ENCODE measurements at regions not wholly inside any gene's neighbourhood (a gene's known extent, or its start where the extent isn't known, plus 50 kb on each side); places are given as distances from the start of the nearest gene placed in this dataset.

DNA sequence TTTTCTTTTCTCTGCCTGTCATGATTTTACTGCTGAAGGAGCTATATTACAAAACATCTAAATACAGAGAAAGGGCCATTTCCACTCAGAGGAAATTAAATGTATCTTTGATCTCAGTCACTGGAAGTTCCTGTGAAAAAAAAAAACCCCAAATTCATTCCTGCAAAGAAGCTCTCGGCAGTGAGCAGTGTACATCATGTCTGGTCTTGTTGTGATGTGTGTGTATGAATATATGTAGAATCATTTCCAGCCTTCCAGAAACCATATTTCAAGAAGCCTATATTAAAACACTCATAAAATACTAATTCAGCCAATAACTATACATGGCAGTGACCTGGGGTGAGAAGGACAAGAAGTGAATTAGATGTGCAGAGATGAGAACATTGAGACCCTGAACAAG, 393.2 kb upstream of the TENM4 start:
- DNase-seq (ENCODE audit: unreplicated experiment) = no peak
- Mint-ChIP-seq H3K9me3 (ENCODE audit: unreplicated experiment) (no peaks in the 10 kb centered on the region), H3K36me3 (ENCODE audit: insufficient read depth, unreplicated experiment) (no peaks in the 10 kb centered on the region), H3K27me3 (ENCODE audit: insufficient read depth, unreplicated experiment) (peaks cover 12% of the 10 kb centered on the region), H3K4me1 (ENCODE audit: insufficient read depth, unreplicated experiment) (no peaks in the 10 kb centered on the region), H3K4me3 (ENCODE audit: unreplicated experiment) (no peak overlapping the region), H3K27ac (ENCODE audit: low read depth, unreplicated experiment) (no peak overlapping the region)
- intact Hi-C loops (cut with micrococcal nuclease) = no loop called here
- BruUV-seq (replicated peaks) = no TSS peak
- TF ChIP-seq CTCF (IDR thresholded peaks at IDR 0.05; ENCODE audit: unreplicated experiment) = no peak
- ChIA-PET POLR2A (interaction anchor here (0.7 kb wide), 1 partner anchor 80 kb away, joined by 3 read pairs; no protein-coding TSS in a partner anchor), CTCF (interaction anchor here (0.6 to 1.4 kb wide), 3 partner anchors 35 to 253 kb away, joined by 4 read pairs; no protein-coding TSS in a partner anchor)

DNA sequence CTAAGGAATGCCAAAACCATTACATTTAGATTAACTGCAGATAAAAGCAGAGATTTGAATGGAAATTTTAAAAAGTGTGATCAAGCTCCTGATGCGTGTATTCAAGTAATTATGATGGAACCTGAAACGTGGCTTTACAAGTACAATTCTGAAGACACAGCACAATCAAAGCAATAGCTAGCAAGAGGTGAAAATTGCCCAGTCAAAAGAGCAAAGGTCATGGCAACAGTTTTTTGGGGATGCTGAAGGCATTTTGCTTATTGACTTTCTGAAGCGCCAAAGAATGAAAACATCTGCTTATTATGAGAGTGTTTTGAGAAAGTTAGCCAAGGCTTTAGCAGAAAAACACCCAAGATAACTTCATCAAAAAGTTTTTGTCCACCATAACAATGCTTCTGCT, 389.6 kb upstream of the TENM4 start:
- no peaks in the 10 kb centered on the region for H3K4me1 Mint-ChIP-seq (ENCODE audit: insufficient read depth, unreplicated experiment)
- POLR2A ChIA-PET = interaction anchor here (0.7 kb wide), 1 partner anchor 55 kb away, joined by 4 read pairs; no protein-coding TSS in a partner anchor
- intact Hi-C loops (cut with micrococcal nuclease) = no loop called here
- H3K27me3 Mint-ChIP-seq (ENCODE audit: insufficient read depth, unreplicated experiment) = no peaks in the 10 kb centered on the region
- CTCF ChIA-PET = no interaction called here
- DNase-seq (ENCODE audit: unreplicated experiment) = no peak
- no peaks in the 10 kb centered on the region for H3K9me3 Mint-ChIP-seq (ENCODE audit: unreplicated experiment)
- H3K36me3 Mint-ChIP-seq (ENCODE audit: insufficient read depth, unreplicated experiment) = no peaks in the 10 kb centered on the region
- no peak overlapping the region for H3K27ac Mint-ChIP-seq (ENCODE audit: low read depth, unreplicated experiment)
- H3K4me3 Mint-ChIP-seq (ENCODE audit: unreplicated experiment) = no peak overlapping the region
- BruUV-seq (replicated peaks) = no TSS peak
- TF ChIP-seq CTCF (IDR thresholded peaks at IDR 0.05; ENCODE audit: unreplicated experiment) = no peak

DNA sequence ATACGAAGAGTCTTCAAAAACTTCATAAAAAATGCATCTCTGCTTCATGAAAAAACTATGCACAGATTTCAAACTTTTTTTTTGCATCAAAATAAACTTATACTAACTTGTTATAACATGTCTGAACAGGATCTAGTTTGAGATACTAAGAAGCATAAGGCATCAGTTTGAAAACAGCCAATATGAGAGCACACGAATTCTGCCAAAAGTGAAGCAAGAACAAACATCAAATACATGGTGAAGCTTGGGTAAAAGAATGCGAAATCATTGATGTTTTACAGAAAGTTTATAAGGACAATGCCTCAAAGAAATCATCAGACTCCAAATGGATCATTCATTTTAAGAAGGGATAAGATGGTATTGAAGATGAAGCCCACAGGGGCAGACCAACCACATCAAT, 389.1 kb upstream of the TENM4 start:
- intact Hi-C loops (cut with micrococcal nuclease) = no loop called here
- no peaks in the 10 kb centered on the region for H3K27me3 Mint-ChIP-seq (ENCODE audit: insufficient read depth, unreplicated experiment)
- H3K9me3 Mint-ChIP-seq (ENCODE audit: unreplicated experiment) = no peaks in the 10 kb centered on the region
- no TSS peak for BruUV-seq (replicated peaks)
- no peak overlapping the region for H3K4me3 Mint-ChIP-seq (ENCODE audit: unreplicated experiment)
- ChIA-PET CTCF (no interaction called here), POLR2A (interaction anchor here (0.6 to 0.7 kb wide), 2 partner anchors 54 to 699 kb away, joined by 3 to 4 read pairs; no protein-coding TSS in a partner anchor)
- H3K36me3 Mint-ChIP-seq (ENCODE audit: insufficient read depth, unreplicated experiment) = no peaks in the 10 kb centered on the region
- TF ChIP-seq CTCF (IDR thresholded peaks at IDR 0.05; ENCODE audit: unreplicated experiment) = no peak
- no peaks in the 10 kb centered on the region for H3K4me1 Mint-ChIP-seq (ENCODE audit: insufficient read depth, unreplicated experiment)
- DNase-seq (ENCODE audit: unreplicated experiment) = no peak
- no peak overlapping the region for H3K27ac Mint-ChIP-seq (ENCODE audit: low read depth, unreplicated experiment)

GRCh38 chr11:79822766-79823165, 381.9 kb upstream of the TENM4 start:
- CTCF ChIA-PET = interaction anchor here (0.6 kb wide), 1 partner anchor 297 kb away, joined by 3 read pairs; no protein-coding TSS in a partner anchor
- Mint-ChIP-seq H3K27me3 (ENCODE audit: insufficient read depth, unreplicated experiment) (no peaks in the 10 kb centered on the region), H3K4me3 (ENCODE audit: unreplicated experiment) (no peak overlapping the region), H3K36me3 (ENCODE audit: insufficient read depth, unreplicated experiment) (no peaks in the 10 kb centered on the region), H3K27ac (ENCODE audit: low read depth, unreplicated experiment) (no peak overlapping the region), H3K9me3 (ENCODE audit: unreplicated experiment) (peaks cover 6% of the 10 kb centered on the region), H3K4me1 (ENCODE audit: insufficient read depth, unreplicated experiment) (no peaks in the 10 kb centered on the region)
- DNase-seq (ENCODE audit: unreplicated experiment) = no peak
- POLR2A ChIA-PET = no interaction called here
- TF ChIP-seq CTCF (IDR thresholded peaks at IDR 0.05; ENCODE audit: unreplicated experiment) = no peak
- BruUV-seq (replicated peaks) = no TSS peak
- intact Hi-C loops (cut with micrococcal nuclease) = no loop called here

Data from MCF 10A (cell line).